NCI-H510A treated with DMSO at 0.1 percent for 48 hours (cell line): ENCODE measurements at regions not wholly inside any gene's neighbourhood (a gene's known extent, or its start where the extent isn't known, plus 50 kb on each side); places are given as distances from the start of the nearest gene placed in this dataset.

ENCODE experiments used
- DNase-seq: peaks from one replicate; lab custom pipeline; 2025; lab: John Stamatoyannopoulos, UW

DNA sequence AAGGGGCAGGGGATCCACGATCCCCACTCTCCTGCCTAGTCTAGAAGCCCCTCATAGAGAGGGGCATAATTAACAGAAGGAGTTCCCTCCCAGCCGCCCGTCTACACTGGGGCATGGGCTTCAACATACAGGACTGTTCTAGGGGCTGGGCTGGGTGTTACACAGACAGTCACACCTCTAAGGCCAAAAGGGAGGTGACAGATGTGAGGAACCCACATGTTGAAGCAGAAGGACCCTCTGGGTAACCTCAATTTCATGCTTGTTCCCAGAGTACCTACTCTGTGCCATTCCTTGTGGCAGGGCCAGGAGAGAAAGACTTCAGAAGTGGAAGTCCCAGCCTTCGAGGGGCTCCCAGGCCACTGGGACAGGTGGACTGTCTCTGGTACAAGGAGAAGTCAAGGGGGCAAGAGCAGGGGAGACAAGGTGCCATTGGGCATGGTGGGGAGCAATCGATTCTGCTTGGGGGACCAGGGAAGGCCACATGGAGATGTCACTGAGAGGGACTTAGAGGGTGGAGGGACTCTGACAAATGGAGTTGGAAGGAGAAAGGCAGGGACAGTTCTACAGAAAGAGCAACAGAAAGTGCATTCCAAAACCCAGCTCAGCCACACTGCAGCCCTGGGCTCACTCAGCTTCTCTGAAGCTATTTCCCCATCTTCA is 71.3 kb downstream of the CPN2 start:
- DNase-seq = no peak

DNA sequence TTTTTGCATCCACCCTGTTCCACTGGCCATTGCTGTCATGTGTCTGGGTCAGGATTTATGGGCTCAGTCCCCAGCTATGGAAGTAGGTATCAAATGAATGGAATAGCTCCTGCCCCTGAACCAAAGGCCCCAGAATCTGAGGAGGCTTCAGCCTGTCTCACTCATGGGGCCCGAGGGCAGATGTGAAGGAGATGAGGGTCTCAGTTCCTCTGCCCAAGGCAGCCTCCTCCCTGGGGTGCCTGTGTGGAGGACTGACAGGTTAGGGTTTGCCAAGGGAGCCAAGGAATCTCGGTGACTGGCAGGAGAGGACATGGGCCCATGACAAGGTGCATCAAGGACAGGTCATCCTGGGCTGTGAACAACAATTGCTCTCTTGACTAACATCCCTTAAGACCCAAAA is 70.4 kb downstream of the CPN2 start:
- no peak for DNase-seq

DNA sequence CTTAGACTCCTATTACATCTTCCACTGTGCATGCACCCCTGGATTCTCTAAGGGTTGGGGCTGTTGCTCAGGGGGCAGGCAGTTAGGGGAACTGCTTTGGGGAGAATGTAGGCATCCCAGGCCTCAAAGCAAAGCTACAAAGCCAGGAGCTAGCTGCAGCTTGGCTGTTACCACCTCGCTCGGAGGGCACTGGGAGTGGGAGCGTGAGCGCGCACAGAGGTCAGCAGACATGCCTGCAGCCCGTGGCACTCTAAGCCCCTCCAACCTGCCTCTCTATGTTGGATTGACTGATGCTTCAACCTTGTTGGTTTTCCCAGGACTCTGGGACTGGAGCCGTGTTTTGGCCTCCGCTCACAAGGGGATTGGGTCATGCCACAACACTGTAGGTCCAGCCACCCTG is 69.8 kb downstream of the CPN2 start:
- DNase-seq = no peak

DNA sequence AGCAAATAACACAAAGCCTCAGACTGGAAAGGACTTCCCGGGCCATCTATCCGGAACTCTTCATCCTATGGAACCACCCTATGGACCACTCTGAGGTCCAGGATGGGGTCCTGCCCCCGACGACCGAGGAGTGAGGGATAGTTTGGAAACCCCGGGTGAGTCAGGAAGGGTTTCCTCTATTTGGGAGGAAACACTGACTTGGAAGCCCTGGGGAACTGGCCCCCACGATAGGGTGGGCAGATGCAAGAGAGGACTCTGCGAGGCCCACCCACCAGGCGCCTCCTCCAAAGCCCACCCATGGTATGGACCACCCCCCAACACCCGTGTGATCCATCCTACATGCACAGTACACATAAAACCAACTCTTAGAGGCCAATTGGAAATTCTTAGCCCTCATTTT is 69.4 kb downstream of the CPN2 start:
- DNase-seq = no peak

DNA sequence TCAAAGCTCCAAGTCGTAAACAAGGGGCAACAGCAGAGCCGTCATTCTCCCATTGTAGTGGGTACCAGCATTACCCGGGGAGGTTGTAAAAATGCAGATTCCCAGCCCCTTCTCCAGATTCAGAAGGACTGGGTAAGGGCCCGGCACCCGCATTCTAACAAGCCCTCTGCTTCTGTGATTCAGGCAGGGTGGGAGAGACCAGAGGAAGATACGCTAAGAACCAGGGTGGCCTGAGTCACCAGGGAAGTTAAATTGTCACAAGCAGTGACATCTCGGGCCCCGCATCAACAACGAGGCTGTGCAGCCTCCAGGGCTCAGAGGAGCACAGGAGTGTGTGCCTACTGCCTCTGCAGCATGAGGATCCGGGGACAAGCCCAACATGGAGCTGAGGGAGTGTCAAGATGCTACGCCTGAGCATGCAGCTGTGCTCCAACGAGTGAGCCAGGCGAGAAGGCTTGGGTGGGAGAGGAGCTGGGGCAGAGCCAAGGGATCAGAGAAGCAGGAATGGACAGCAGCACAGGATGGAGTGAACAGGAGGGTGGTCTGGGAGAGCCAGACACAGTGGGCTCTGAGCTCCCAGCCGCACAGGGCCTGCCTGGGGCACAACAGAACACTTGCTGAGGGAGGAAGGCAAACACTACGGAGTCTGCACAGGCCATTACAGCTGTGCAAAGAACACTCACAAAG is 68.5 kb downstream of the CPN2 start:
- peak; percentile 49 for DNase-seq

DNA sequence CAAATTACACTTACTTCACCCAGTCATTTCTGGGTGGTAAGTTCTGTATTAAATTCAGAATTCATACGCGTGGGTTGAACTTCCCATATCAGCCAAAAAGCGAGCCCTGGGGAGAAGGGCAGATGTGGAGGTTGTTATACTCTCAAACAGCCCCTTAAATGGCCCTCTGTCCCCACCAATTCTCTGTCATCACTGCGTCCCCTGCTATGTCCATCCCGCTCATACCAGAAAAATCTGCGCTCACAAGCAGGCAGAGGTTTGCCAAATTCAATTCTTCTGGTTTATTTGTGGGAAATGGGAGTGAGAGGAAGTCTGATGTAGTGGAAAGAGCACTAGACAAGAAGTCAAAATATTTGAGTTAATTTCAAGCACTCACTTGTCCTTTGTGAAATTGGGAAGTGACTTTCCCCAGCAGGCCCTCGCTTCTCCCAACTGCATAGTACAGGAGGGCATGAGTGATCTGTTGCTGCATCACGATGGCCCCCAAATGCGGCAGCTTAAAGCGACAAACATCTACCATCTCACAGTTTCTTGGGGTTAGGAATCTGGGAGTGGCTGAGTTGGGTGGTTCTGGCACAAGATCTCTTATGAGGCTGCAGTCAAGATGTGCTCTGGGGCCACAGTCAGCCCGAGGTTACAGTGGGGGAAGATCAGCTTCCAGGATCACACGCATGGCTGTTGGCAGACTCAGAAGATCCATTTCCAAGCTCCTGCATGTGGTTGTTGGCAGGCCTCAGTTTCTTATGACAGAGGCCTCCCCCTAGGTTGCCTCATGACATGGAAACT is 67.7 kb downstream of the CPN2 start:
- DNase-seq = no peak

DNA sequence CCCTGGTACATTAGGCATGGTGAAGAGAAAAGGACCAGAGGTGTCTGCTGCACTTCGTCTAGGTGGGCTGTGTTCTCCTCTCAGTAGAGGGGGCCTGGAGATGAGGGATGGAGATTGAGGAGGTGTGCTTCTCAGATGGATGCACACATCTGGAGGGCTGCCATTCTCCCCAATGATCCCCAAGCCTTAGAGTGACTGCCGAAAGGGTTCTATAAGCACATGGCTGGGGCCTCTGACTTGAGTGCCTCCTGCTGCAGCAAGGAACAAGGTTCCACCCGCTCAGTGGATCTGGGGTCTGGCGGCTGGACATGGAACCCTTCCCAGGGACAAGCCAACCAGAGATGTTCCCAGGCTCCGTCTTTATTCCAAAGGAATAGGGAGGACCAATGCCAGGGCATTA is 66.8 kb downstream of the CPN2 start:
- no peak for DNase-seq

DNA sequence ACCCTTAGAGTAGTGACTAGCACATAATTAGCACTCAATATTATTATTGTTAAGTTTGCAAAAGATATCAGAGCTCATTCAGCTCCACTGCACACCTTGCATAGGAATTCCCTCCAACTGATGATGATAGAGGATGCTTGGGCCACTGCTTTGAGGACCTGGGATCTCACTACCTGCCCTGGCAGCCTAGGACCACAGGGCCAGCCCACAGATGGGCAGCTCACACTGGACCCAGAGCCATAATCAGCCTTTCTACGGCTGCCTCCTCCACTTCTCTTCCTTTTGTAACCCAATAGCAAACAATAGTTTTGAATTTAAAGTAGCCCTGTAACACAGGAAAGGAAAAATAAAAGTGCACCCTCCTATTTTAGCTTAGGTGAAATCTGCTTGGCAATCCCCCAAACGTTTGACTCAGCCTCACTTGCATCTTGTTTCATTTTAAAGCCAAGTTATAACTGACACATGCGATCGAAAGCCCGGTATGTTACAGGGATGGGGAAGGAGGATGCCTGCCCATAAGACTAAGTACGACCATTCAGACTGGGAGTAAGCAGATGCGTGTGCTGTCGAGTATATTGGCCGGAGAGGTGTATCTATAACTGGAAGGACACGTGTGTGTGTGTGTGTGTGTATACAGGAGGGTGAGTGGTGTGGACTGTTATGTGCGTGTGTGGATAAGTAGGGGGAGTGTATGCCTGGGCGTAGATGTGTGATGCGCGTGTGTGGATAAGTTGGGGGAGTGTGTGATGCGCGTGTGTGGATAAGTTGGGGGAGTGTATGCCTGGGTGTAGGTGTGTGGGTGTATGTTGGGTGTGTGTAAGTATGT is 65.9 kb downstream of the CPN2 start:
- DNase-seq = no peak

DNA sequence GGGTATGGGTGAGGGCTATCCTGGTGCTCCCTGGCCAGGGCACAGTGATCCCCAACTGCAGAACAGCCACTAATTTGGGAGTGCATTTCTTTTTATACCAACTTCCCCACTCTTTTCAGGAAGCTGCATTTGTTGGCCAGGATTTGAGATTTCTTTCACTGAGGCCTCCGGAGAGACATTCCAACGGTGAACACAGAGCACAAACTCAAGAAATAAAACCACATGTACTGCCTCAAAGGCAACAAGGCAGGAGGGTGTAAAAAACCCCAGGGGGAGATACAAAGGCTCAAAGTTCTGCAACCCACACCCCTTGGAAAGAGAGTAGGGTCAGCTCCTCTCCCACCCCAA is 65.3 kb downstream of the CPN2 start:
- DNase-seq = no peak

DNA sequence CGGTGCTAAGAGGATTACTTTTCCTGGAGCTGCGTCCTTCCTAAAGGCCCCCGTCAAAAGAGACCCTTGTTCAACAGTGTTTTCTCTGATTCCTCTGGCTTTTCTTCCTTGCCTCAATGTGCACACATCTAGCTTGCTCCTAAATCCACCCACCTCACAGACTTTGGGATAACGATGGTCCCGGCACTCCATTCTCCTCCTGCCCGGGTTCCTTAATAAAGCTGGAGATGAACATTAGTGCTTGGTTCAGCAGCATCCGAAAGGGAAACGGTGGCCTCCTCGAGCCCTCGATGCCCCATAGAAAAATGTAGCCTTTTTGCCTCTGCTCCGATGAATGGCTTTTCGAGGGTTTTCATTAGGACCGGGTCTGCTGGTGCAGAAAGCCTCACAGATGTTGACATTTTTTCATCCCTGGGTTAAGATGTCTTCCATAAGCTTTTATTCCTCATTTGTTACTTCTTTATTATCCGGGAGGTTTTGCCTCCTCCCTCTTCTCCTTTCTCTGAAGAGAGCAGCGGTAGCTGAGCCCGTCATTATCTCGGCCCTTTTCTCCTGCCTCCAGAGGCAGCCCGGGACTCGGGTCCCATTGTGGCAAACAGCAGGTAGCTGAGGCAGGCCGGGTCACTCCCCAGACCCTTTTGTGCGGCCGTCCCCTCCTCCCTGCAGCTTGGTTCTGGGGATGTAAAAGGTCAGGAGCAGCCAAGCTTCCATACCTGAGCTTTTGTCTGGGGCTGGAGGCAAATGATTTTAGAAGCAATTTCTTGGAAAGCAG is 64.6 kb downstream of the CPN2 start:
- no peak for DNase-seq

DNA sequence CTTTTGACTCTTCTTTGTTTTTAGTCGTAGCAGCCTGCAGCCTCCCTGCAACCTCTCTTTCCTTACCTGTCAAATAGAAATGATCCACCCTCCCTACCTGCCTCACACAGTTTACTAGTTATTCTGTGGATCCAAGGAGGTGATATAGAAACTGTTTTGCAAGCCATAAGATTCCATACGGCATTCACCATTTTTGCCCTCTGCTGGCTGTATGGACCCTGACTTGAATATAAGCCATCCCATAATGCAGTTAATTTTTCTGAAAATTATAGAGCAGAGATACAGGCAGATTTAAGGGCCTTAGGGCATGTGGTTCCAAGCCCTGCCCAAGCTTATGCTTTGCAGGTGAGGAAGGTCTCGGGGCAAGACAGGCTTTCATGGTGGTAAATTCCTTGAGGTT is 63.8 kb downstream of the CPN2 start:
- no peak for DNase-seq

DNA sequence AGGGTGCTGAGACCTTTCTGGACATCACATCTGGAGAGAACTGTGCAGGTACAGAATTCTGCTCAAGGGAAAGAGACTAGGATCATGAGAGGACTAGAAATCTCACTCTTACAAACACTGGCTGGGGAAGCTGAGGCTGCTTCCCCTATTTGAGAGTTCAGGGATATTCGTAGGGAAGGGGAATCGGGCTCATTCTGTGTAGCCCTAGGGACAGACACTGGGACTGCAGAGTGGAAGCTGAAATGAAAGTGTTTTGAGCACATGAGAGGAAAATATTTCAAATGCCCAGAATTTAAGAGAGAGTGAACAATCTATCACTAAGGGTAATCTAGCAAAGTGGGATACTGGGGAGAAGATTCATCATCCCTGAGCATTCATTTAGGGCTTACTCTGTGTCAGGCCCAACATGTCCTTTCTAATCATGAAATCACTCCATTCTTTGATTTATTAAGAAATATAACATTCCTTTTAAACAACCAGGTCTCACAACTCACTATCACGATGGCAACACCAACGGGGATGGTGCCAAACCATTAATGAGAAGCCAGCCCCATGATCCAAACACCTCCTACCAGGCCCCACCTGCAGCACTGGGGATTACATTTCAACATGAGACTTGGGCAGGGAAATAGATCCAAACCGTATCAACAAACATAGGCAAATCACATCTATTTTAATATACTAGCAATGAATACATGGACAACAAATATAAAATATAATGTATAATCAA is 63.0 kb downstream of the CPN2 start:
- DNase-seq = no peak
